Left renal cortex interstitium (tissue), 4 donors: ENCODE measurements at regions not wholly inside any gene's neighbourhood (a gene's known extent, or its start where the extent isn't known, plus 50 kb on each side); places are given as distances from the start of the nearest gene placed in this dataset.
A peak's percentile ranks its signal among the peaks of the same experiment; 100 is the strongest.

ENCODE experiments used
- DNase-seq, 4 donors: peaks; one replicate each; pipeline ENCODE4 v3.0.0-alpha.2; 2013; ENCODE audit warnings: low read depth in 4 of 4, low spot score in 2 of 4, missing footprints in 1 of 4

- DNase-seq: no peak
Observed at GRCh38 chr14:42872786-42873185, 1266.1 kb downstream of the LRFN5 start.

GRCh38 chr14:42869681-42870080 is 1263.0 kb downstream of the LRFN5 start:
- DNase-seq: no peak

DNA sequence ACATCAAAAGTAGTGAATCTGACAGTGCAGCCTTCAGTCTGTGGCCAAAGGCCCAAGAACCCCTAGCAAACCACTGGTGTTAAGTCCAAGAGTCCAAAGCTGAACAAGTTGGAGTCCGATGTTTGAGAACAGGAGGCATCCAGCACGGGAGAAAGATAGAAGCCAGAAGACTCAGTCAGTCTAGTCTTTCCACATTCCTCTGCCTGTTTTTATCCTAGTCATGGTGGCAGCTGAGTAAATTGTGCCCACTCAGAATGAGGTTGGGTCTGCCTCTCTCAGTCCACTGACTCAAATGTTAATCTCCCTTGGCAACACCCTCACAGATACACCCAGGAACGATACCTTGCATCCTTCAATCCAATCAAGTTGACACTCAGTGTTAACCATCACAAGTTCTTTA is 1255.4 kb downstream of the LRFN5 start:
- DNase-seq: no peak

- DNase-seq: no peak
Observed at GRCh38 chr14:42860371-42860770, 1253.7 kb downstream of the LRFN5 start.

GRCh38 chr14:42856106-42856505 is 1249.4 kb downstream of the LRFN5 start:
- no peak for DNase-seq

- no peak for DNase-seq
Observed at GRCh38 chr14:42855085-42855484, 1248.4 kb downstream of the LRFN5 start.

GRCh38 chr14:42854061-42854460 is 1247.4 kb downstream of the LRFN5 start:
- DNase-seq: no peak

DNA sequence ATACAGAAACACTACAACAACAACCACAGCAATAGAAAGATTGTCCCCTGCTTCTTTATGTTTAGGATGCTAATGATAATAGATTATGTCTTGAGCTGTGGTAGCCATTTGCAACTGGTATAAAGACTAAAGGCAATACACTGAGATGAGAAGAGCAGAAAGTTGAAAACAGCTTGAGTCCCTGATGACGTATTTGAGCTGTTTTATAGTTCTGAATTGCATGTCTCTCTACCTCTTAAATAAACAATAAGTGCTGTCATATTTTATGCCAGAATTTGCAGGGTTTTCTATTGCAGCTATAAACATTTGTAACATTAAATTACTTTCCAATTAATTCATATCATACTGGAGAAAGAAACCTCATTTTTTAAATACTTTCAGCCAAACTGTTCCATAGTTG is 1242.0 kb downstream of the LRFN5 start:
- no peak for DNase-seq

DNA sequence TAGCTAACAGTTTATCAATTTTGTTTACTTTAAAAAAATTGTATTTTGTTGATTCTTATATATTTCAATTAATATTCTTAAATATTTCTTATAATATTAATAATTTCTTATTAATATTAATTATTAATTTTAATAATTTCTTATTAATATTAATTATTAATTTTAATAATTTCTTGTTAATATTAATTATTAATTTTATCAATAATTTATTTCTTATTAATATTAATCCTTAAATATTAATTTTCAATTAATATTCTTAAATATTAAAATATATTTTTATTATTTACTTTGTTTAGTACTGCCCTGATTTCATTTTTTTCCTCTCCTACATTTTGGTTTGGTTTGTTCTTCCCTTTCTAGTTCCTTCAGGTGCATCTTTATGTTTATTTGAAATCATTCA is 1208.1 kb downstream of the LRFN5 start:
- no peak for DNase-seq

DNA sequence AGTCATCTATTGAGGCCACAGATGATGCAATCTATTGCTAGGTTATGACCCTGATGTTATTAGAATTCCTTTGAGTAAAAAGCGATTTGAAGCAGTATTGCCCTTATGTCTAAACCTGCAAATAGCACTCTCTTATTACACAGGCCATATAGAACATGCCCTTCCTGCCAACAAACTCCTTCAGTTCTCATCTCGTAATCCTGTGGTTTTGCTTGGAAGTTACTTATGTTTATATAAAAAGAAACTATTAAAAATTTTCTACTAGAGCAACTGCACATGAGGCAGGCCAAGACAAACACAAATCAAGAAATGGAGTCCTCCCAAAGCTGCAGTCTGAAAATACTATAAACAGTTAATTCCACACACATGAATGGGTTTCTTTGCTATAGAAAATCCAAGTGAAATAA is 1200.2 kb downstream of the LRFN5 start:
- DNase-seq: no peak

- DNase-seq: no peak
Observed at GRCh38 chr14:42804141-42804540, 1197.5 kb downstream of the LRFN5 start.

DNA sequence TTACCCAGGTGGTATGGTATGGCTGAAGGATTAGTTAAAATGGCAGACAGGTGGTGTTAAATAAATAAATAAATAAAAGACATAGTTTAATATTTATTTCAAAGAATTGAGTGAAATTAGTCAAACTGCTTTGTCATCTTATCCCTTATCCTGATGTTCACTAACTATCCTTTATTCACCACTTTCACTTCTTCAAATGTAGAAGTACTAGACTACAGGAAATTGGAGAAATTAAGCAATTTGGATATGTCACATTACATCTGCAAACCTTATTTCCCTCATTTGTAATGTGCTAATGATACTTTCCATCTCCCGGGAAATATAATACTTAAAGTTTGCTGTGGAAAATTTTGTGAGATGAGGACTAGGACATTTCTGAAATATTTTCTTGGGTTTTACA is 1195.7 kb downstream of the LRFN5 start:
- DNase-seq: no peak

- DNase-seq: no peak
Observed at GRCh38 chr14:42792166-42792565, 1185.5 kb downstream of the LRFN5 start.

DNA sequence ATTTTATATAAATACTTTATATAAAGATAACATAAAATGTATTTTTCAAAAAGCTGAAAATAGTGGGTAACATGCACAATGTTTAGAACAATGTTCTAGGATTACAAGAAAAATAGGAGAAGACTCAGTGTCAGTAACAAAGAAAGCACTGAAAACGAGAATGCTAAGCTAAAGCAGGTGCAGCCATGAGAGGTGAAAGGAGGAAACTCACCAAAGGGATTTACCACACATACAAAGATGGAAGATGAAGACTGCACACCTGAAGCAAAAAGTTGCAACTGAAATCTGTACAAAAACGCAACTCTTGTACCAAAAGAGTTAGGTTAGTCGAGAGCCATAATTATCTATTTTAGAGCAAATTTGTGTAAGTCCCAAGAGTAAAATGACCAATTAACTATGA is 1176.1 kb downstream of the LRFN5 start:
- DNase-seq: no peak

DNA sequence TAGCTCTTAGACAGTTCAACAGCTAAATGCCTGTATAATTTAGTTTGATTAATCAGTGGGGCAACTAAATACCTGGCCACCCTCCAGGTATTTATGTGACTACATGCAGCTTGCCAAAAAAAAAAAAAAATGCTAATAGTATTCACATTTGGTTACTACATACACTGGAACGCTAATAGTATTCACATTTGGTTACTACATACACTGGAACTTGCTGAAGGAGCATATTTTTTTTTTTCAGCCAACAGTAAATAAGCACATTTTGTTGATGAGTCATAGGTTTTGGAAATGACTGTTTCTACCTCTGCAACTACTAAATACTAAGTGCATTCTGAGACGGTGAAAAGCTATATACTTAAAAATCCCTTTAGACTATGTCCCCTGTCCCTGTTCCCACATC is 1172.3 kb downstream of the LRFN5 start:
- no peak for DNase-seq

DNA sequence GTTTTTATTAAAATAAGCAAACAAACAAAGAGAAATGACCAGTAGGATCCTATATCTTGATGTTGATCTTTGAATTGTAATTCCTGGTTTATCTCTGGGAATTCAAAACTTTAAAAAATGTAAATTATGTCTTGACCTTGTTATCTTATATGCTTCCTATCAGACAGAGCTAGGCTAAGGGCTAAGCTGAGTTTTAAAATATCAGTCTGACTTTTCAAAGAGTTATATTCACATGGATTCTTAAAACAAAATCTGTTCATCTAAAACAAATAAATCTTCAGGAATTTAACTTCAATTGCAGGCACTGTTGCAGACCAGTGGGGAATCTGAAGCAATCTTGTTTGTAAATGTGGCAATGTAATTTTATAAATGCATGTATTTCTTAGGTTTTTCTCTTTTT is 1144.1 kb downstream of the LRFN5 start:
- DNase-seq: no peak

GRCh38 chr14:42742084-42742483 is 1135.4 kb downstream of the LRFN5 start:
- no peak for DNase-seq

DNA sequence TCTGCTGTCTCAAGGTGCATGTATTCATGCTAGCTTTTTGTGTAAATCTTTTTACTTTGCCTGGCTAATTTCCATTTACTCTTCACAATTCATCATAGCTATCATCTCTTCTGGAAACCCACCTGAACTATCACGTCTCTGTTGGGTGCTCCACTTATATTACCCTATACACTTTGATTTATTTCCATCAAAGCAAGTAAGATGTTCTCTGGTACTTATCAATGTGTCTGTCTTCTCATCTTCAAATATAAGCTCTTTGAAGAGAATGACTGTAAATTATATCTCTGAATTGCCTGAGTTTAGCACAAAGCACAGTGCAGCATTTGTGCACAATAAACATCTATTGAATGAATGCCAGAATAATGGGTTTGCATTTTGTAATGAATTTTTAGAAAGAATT is 1129.7 kb downstream of the LRFN5 start:
- no peak for DNase-seq

DNA sequence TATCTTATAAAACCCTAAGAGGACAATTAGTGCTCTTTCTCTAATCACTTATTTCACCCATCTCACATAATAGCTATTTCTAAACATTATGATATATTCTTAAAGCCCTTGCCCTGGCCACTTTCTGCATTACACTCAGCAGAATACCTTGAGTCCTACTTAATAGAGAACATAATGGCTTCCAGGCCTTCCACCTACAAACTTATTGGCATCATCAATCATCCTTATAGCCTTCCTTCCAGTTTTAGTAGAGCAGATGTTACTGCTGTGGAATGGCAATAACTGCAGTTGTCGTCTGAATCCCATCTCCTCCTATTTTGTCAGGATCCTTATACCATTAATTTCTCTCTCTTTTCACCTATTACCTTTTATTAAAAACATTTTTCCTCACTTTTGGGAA is 1127.4 kb downstream of the LRFN5 start:
- peak in 1 of 4 donors; percentile 0 for DNase-seq

DNA sequence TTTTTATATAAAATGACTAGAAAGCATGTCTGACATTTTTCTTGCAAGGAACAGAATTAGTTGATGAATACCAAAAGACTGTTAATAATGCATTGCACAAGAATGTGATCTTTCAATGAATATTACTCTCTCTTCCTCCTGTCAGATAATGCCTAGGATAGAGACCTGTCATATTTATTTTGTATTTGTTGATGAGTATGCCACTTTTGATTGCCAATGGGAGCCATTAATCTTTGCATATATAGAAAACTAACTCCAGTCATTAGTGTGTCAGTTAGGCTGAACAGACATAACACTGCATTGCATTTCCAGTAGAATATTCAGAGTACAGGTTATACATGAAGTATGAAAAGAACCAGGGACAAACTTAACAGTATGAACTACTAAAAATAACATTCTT is 1125.3 kb downstream of the LRFN5 start:
- DNase-seq: no peak

- no peak for DNase-seq
Observed at GRCh38 chr14:42731480-42731879, 1124.8 kb downstream of the LRFN5 start.

GRCh38 chr14:42729681-42730080 is 1123.0 kb downstream of the LRFN5 start:
- DNase-seq: no peak

DNA sequence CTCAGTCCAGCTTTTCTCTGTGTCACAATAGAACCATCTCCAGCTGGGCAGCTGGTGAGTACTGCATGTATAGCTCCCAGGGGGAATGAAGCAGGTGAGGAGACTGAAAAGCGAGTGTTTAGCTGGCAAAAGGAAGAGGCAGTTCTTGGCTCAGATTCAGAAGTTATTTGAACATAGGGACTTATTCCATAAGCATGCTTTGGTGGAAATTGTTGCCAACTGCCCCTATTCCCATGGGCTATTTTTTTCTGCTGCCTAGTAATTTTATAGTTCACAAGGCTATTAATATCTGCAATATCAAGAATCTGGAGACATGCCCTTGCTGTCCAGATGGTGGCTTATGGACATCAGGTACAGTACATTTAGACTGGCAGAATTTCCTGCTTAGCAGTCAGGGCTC is 1112.7 kb downstream of the LRFN5 start:
- DNase-seq: no peak

- DNase-seq: no peak
Observed at GRCh38 chr14:42715316-42715715, 1108.6 kb downstream of the LRFN5 start.
